Mesothelial cell of epicardium (in vitro differentiated cells): ENCODE measurements at regions not wholly inside any gene's neighbourhood (a gene's known extent, or its start where the extent isn't known, plus 50 kb on each side); places are given as distances from the start of the nearest gene placed in this dataset.

Source experiments
- DNase-seq, 2 experiments: peaks; one replicate each; pipeline ENCODE4 v3.0.0; 2021; ENCODE audit warnings: low spot score in 2 of 2; ENCODE audit not compliant: unreplicated experiment in 2 of 2
- H3K27ac Mint-ChIP-seq: 2 replicates; pipeline ENCODE4 v1.8.0; 2021; ENCODE audit warnings: mixed read lengths
- H3K27me3 Mint-ChIP-seq: 2 replicates; pipeline ENCODE4 v1.8.0; 2021; ENCODE audit warnings: low read depth, mixed read lengths
- H3K36me3 Mint-ChIP-seq: 2 replicates; pipeline ENCODE4 v1.8.0; 2021; ENCODE audit warnings: mixed read lengths
- H3K4me1 Mint-ChIP-seq: 2 replicates; pipeline ENCODE4 v1.8.0; 2021; ENCODE audit warnings: mixed read lengths
- H3K4me3 Mint-ChIP-seq: 2 replicates; pipeline ENCODE4 v1.8.0; 2021; ENCODE audit warnings: mild to moderate bottlenecking, moderate library complexity, mixed read lengths
- H3K9me3 Mint-ChIP-seq: 2 replicates; pipeline ENCODE4 v1.8.0; 2021; ENCODE audit warnings: mixed read lengths
- TF ChIP-seq, protein P1 (sequence below): fragments of 200-600 bp; sonication (generic); IDR thresholded peaks from one replicate; pipeline ENCODE4 v1.5.0; 2021; ENCODE audit warnings: antibody characterized with exemption; ENCODE audit not compliant: unreplicated experiment

- Mint-ChIP-seq H3K4me1 (peaks cover 1% of the 10 kb centered on the region), H3K4me3 (no peak overlapping the region), H3K27ac (no peak overlapping the region), H3K36me3 (no peaks in the 10 kb centered on the region), H3K9me3 (no peaks in the 10 kb centered on the region), H3K27me3 (no peaks in the 10 kb centered on the region)
- TF ChIP-seq, protein P1, sequence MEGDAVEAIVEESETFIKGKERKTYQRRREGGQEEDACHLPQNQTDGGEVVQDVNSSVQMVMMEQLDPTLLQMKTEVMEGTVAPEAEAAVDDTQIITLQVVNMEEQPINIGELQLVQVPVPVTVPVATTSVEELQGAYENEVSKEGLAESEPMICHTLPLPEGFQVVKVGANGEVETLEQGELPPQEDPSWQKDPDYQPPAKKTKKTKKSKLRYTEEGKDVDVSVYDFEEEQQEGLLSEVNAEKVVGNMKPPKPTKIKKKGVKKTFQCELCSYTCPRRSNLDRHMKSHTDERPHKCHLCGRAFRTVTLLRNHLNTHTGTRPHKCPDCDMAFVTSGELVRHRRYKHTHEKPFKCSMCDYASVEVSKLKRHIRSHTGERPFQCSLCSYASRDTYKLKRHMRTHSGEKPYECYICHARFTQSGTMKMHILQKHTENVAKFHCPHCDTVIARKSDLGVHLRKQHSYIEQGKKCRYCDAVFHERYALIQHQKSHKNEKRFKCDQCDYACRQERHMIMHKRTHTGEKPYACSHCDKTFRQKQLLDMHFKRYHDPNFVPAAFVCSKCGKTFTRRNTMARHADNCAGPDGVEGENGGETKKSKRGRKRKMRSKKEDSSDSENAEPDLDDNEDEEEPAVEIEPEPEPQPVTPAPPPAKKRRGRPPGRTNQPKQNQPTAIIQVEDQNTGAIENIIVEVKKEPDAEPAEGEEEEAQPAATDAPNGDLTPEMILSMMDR: no peak
- DNase-seq: no peak
These were observed 640.4 kb upstream of the ROBO1 start for GRCh38 chr3:80408030-80408721.

DNA sequence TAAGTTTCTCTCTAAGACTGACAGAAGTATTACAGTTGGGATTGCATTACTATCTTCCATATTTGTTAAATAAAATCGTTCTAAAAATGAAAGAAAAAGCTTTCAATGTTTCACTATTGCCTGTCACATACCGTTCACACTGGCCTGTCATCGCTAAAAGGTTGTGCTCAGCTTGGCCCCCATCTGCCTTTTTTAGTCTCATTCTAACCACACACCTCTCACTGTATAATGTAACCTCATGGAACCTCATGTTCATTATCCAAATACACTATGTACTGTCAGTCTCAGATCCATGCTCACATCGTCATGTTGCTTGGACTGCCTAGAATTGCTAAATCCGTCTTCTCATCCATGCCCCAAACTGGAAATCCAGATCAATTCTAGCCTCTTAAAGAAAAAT lies 637.8 kb upstream of the ROBO1 start:
- Mint-ChIP-seq H3K27ac (no peak overlapping the region), H3K36me3 (no peaks in the 10 kb centered on the region), H3K4me1 (no peaks in the 10 kb centered on the region), H3K27me3 (no peaks in the 10 kb centered on the region), H3K4me3 (no peak overlapping the region), H3K9me3 (no peaks in the 10 kb centered on the region)
- TF ChIP-seq, protein P1: no peak
- DNase-seq: no peak

DNA sequence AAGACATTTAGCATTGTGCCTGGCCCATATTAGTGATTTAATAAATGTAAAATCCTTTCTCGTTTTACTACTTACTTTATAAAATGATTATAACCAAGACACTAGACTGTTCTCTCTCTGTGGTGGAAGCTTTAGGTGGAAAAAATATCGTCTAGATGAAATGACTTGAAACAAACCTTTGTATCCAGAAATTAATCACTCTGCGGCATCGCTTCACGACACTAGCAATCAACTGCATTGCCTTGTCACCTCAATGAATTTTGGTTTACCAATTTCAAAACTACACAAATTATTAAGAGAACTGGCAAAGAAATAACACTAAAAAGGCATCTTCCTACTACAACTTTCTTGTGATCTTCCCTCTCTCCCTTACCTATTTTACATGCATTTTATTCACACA lies 627.2 kb upstream of the ROBO1 start:
- no peaks in the 10 kb centered on the region for H3K36me3 Mint-ChIP-seq
- no peaks in the 10 kb centered on the region for H3K4me1 Mint-ChIP-seq
- no peaks in the 10 kb centered on the region for H3K27me3 Mint-ChIP-seq
- TF ChIP-seq, protein P1: no peak
- no peaks in the 10 kb centered on the region for H3K9me3 Mint-ChIP-seq
- no peak overlapping the region for H3K4me3 Mint-ChIP-seq
- DNase-seq: no peak
- no peak overlapping the region for H3K27ac Mint-ChIP-seq

DNA sequence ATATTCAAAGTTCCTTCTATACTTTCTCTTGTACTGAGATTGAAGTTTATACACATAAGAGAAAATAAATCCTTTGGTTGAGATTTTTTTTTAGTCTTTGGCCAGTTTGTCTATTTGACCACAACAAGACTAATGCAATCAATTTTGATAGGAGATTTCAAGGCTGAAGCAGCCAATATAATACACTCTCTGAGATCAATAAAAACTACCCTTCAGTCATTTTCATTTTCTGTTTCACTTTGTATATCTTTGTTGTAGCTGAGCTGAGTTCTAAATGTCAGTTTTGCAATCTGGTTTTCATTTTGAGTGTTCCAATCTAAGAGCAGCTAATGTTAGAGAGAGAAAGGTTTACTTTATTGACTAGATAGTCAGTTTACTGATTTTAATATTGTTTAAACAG lies 623.8 kb upstream of the ROBO1 start:
- Mint-ChIP-seq H3K9me3 (no peaks in the 10 kb centered on the region), H3K27ac (no peak overlapping the region), H3K4me1 (no peaks in the 10 kb centered on the region), H3K4me3 (no peak overlapping the region), H3K27me3 (no peaks in the 10 kb centered on the region), H3K36me3 (no peaks in the 10 kb centered on the region)
- TF ChIP-seq, protein P1: no peak
- DNase-seq: no peak

DNA sequence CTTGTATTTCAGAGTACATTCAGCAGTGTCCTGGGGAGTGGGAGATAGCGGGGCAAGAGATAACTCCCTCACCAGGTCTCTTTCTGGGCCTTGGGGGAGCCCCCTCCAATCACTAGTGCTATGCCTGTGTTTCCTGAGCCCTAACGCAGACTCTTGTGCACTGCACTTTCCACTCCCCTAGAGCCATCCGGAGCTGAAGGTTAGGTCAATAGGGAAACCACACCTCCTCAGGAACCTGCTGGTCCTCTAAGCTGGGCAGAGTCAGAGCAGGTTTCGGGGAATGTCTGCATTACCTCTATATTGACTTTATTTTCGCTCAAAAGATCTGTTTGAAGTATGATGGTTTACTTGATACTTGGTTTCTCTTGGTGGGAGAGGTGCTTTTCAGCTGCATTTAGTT lies 617.0 kb upstream of the ROBO1 start:
- no peak for DNase-seq
- Mint-ChIP-seq H3K4me1 (no peaks in the 10 kb centered on the region), H3K4me3 (no peak overlapping the region), H3K27ac (no peak overlapping the region), H3K9me3 (peaks cover 27% of the 10 kb centered on the region), H3K36me3 (no peaks in the 10 kb centered on the region), H3K27me3 (no peaks in the 10 kb centered on the region)
- TF ChIP-seq, protein P1: no peak

- no peak for DNase-seq
These were observed 606.6 kb upstream of the ROBO1 start for GRCh38 chr3:80374423-80374822.

More at GRCh38 chr3:80374423-80374822, 606.6 kb upstream of the ROBO1 start:
- TF ChIP-seq, protein P1: no peak
- Mint-ChIP-seq H3K27me3 (peaks cover 5% of the 10 kb centered on the region), H3K27ac (no peak overlapping the region), H3K36me3 (no peaks in the 10 kb centered on the region), H3K4me1 (no peaks in the 10 kb centered on the region), H3K9me3 (no peaks in the 10 kb centered on the region), H3K4me3 (no peak overlapping the region)
